ENCODE measurements at regions not wholly inside any gene's neighbourhood (a gene's known extent, or its start where the extent isn't known, plus 50 kb on each side); places are given as distances from the start of the nearest gene placed in this dataset.

GRCh38 chr2:30396436-30397232 lies 50.4 kb upstream of the LCLAT1 start:
- dilution Hi-C loops (cut with MboI; ENCODE audit: extremely low pct_ligation_motif_present, low sequenced_read_pairs), result no loop called here
- no peaks in the 10 kb centered on the region for H3K9me1 ChIP-seq (replicated peaks; ENCODE audit: control insufficient read depth, extremely low read depth, insufficient read depth, low read length)
- CTCF ChIA-PET, result interaction anchor here (1.5 kb wide), 1 partner anchor 12 kb away, joined by 3 read pairs; no protein-coding TSS in a partner anchor
- no peaks in the 10 kb centered on the region for H3K4me1 ChIP-seq (ENCODE audit: control insufficient read depth, extremely low read depth, insufficient read depth, low read length)
- FAIRE-seq (no peak), DNase-seq (ENCODE audit: low read depth, low spot score) (no peak)
- no peaks in the 10 kb centered on the region for H3K36me3 ChIP-seq (ENCODE audit: control insufficient read depth in 2 of 2, extremely low read depth in 1 of 2, insufficient read depth in 2 of 2, low read length in 2 of 2)
- no peak overlapping the region for H3K27ac ChIP-seq (ENCODE audit: insufficient read depth, low read depth, low read length)
- intact Hi-C loops (cut with micrococcal nuclease), result no loop called here
- H3K27me3 ChIP-seq (ENCODE audit: control insufficient read depth in 2 of 2, insufficient read depth in 2 of 2, low read length in 2 of 2), result no peaks in the 10 kb centered on the region
- POLR2A ChIA-PET, result no interaction called here
- H3K9me3 ChIP-seq (replicated peaks; ENCODE audit: control insufficient read depth, insufficient read depth, low read length), result no peaks in the 10 kb centered on the region
- no peaks in the 10 kb centered on the region for H4K20me1 ChIP-seq (replicated peaks; ENCODE audit: control insufficient read depth, extremely low read depth, insufficient read depth, low read length)
- no peaks in the 10 kb centered on the region for H3K79me2 ChIP-seq (ENCODE audit: control insufficient read depth, insufficient read depth, low read length)
- H3K4me3 ChIP-seq (replicated peaks in 1 of 3; ENCODE audit: insufficient read depth in 1 of 3, low read depth in 1 of 3, low read length in 3 of 3), result no peak overlapping the region
- H3K9ac ChIP-seq (replicated peaks; ENCODE audit: extremely low read depth, insufficient read depth, low read length), result no peak overlapping the region
- no TSS peak for BruUV-seq (replicated peaks)
- H3K4me2 ChIP-seq (ENCODE audit: insufficient read depth, low read length), result no peak overlapping the region
- H2AFZ ChIP-seq (ENCODE audit: low read depth, low read length), result no peak overlapping the region
- TF ChIP-seq MYC (IDR thresholded peaks at IDR 0.05; ENCODE audit: low read depth, low read length) (no peak), GATA2 (IDR thresholded peaks at IDR 0.05; ENCODE audit: insufficient read depth, insufficient read length, low read depth, low read length) (no peak), MAX (IDR thresholded peaks at IDR 0.05; ENCODE audit: insufficient read depth, insufficient read length) (no peak), EZH2 (IDR thresholded peaks at IDR 0.05; ENCODE audit: borderline replicate concordance, low read depth, low read length, severe bottlenecking) (no peak), POLR2A (IDR thresholded peaks at IDR 0.05; ENCODE audit: low read depth, low read length) (no peak), JUN (IDR thresholded peaks at IDR 0.05; ENCODE audit: borderline replicate concordance, insufficient read depth, insufficient read length, low read depth) (no peak), POLR2AphosphoS5 (IDR thresholded peaks at IDR 0.05; ENCODE audit: insufficient read depth, low read depth, low read length) (no peak)
- TF ChIP-seq, protein P1, sequence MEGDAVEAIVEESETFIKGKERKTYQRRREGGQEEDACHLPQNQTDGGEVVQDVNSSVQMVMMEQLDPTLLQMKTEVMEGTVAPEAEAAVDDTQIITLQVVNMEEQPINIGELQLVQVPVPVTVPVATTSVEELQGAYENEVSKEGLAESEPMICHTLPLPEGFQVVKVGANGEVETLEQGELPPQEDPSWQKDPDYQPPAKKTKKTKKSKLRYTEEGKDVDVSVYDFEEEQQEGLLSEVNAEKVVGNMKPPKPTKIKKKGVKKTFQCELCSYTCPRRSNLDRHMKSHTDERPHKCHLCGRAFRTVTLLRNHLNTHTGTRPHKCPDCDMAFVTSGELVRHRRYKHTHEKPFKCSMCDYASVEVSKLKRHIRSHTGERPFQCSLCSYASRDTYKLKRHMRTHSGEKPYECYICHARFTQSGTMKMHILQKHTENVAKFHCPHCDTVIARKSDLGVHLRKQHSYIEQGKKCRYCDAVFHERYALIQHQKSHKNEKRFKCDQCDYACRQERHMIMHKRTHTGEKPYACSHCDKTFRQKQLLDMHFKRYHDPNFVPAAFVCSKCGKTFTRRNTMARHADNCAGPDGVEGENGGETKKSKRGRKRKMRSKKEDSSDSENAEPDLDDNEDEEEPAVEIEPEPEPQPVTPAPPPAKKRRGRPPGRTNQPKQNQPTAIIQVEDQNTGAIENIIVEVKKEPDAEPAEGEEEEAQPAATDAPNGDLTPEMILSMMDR (IDR thresholded peaks at IDR 0.05; ENCODE audit: extremely low read depth in 1 of 2, insufficient read depth in 1 of 2, low read depth in 1 of 2, low read length in 2 of 2), result no peak

All from endothelial cell of umbilical vein (primary cell).